AG09319 (cell line): ENCODE measurements at regions not wholly inside any gene's neighbourhood (a gene's known extent, or its start where the extent isn't known, plus 50 kb on each side); places are given as distances from the start of the nearest gene placed in this dataset.
A peak's percentile ranks its signal among the peaks of the same experiment; 100 is the strongest.

Experiments
- DNase-seq: peaks from one replicate; pipeline ENCODE4 v3.0.0-alpha.2; 2010; ENCODE audit warnings: low read depth; ENCODE audit errors: extremely low read depth
- CTCF ChIP-seq: IDR thresholded peaks from 2 replicates; pipeline ENCODE4 v1.5.1; 2011; ENCODE audit warnings: low read depth, mild to moderate bottlenecking, inconsistent platforms, low read length, moderate library complexity

- TF ChIP-seq CTCF, result no peak
- peak; percentile 25 for DNase-seq
Observed at GRCh38 chr6:113629975-113630737, 227.0 kb upstream of the MARCKS start.

GRCh38 chr6:113630738-113631535 lies 226.2 kb upstream of the MARCKS start:
- no peak for TF ChIP-seq CTCF
- no peak for DNase-seq

GRCh38 chr6:113631666-113632065 lies 225.5 kb upstream of the MARCKS start:
- no peak for TF ChIP-seq CTCF

GRCh38 chr6:113632220-113632864 lies 224.8 kb upstream of the MARCKS start:
- peak; percentile 49 for DNase-seq
- no peak for TF ChIP-seq CTCF

More at GRCh38 chr6:113631666-113632065, 225.5 kb upstream of the MARCKS start:
- no peak for DNase-seq

GRCh38 chr6:113633638-113634037 lies 223.5 kb upstream of the MARCKS start:
- DNase-seq, result no peak
- TF ChIP-seq CTCF, result no peak

GRCh38 chr6:113634352-113635163 lies 222.6 kb upstream of the MARCKS start:
- no peak for DNase-seq

More at GRCh38 chr6:113634352-113635163, 222.6 kb upstream of the MARCKS start:
- TF ChIP-seq CTCF, result no peak
